PC-3 (cell line): ENCODE measurements at regions not wholly inside any gene's neighbourhood (a gene's known extent, or its start where the extent isn't known, plus 50 kb on each side); places are given as distances from the start of the nearest gene placed in this dataset.

Experiments used
- ATAC-seq: fragments of 200-7000 bp; cut with Tn5 transposase; 2 replicates; pipeline ENCODE4 v1.9.1; 2020; ENCODE audit warnings: mild to moderate bottlenecking, moderate library complexity
- BruUV-seq: library from RNA; stranded (reverse); fragments of 400-500 nt; replicated peaks from 2 replicates; lab custom pipeline; 2021; lab: Mats Ljungman, UMichigan
- CTCF ChIA-PET: fragments of 300-600 bp; sonication (Branson Sonifier 250); formaldehyde crosslinking; loops from one replicate; lab custom pipeline; 2022; ENCODE audit warnings: antibody characterized with exemption; lab: Charles Lee
- POLR2A ChIA-PET: fragments of 300-600 bp; sonication (Branson Sonifier 250); formaldehyde crosslinking; loops from one replicate; lab custom pipeline; 2022; ENCODE audit warnings: antibody characterized with exemption; ENCODE audit not compliant: unreplicated experiment; lab: Charles Lee
- DNase-seq: peaks from one replicate; pipeline ENCODE4 v3.0.0-alpha.2; 2015
- H2AFZ ChIP-seq: fragments of 300-600 bp; sonication (generic); 2 replicates; pipeline ENCODE4 v1.6.0; 2016; ENCODE audit warnings: antibody characterized with exemption, low read length
- H3F3A ChIP-seq: fragments of 300-600 bp; sonication (generic); one replicate; pipeline ENCODE4 v1.6.0; 2017; ENCODE audit warnings: antibody characterized with exemption, low read length, control low read depth, mild to moderate bottlenecking; ENCODE audit not compliant: unreplicated experiment
- H3K27ac ChIP-seq: fragments of 300-600 bp; sonication (generic); 2 replicates; pipeline ENCODE4 v1.5.1; 2016; ENCODE audit warnings: mild to moderate bottlenecking, low read length
- H3K27me3 ChIP-seq: fragments of 300-600 bp; sonication (generic); 2 replicates; pipeline ENCODE4 v1.6.1; 2016; ENCODE audit warnings: low read length, mixed read lengths
- H3K36me3 ChIP-seq: fragments of 300-600 bp; sonication (generic); 2 replicates; pipeline ENCODE4 v1.6.1; 2016; ENCODE audit warnings: low read depth, mixed run types, low read length, mixed read lengths
- H3K4me1 ChIP-seq: fragments of 300-600 bp; sonication (generic); 2 replicates; pipeline ENCODE4 v1.5.1; 2016; ENCODE audit warnings: low read length; ENCODE audit not compliant: insufficient read depth
- H3K4me2 ChIP-seq: fragments of 300-600 bp; sonication (generic); 2 replicates; pipeline ENCODE4 v1.6.0; 2016; ENCODE audit warnings: low read length
- H3K4me3 ChIP-seq: fragments of 300-600 bp; sonication (generic); 2 replicates; pipeline ENCODE4 v1.5.1; 2016; ENCODE audit warnings: mild to moderate bottlenecking, low read length, mixed read lengths
- H3K79me2 ChIP-seq: fragments of 300-600 bp; sonication (generic); 2 replicates; pipeline ENCODE4 v1.6.1; 2017; ENCODE audit warnings: low read length, mixed read lengths
- H3K9ac ChIP-seq: fragments of 300-600 bp; sonication (generic); 2 replicates; pipeline ENCODE4 v1.6.0; 2016; ENCODE audit warnings: mild to moderate bottlenecking, low read length
- H3K9me2 ChIP-seq: fragments of 300-600 bp; sonication (generic); replicated peaks from 2 replicates; pipeline ENCODE4 v1.6.1; 2016; ENCODE audit warnings: mixed run types, low read length, mixed read lengths
- H3K9me3 ChIP-seq: fragments of 300-600 bp; sonication (generic); 2 replicates; pipeline ENCODE4 v1.6.1; 2016; ENCODE audit warnings: low read length, mixed read lengths
- H4K20me1 ChIP-seq: fragments of 300-600 bp; sonication (generic); 2 replicates; pipeline ENCODE4 v1.6.1; 2016; ENCODE audit warnings: low read length, mixed read lengths
- CTCF ChIP-seq: fragments of 300-600 bp; sonication (generic); conservative IDR thresholded peaks from 2 replicates; pipeline ENCODE4 v1.5.1; 2017; ENCODE audit warnings: antibody characterized with exemption, low read depth, mild to moderate bottlenecking, low read length
- EZH2 ChIP-seq: fragments of 300-600 bp; sonication (generic); IDR thresholded peaks from one replicate; pipeline ENCODE4 v1.6.1; 2017; ENCODE audit warnings: antibody characterized with exemption, mild to moderate bottlenecking, low read length; ENCODE audit not compliant: unreplicated experiment
- EZH2phosphoT487 ChIP-seq: fragments of 300-600 bp; sonication (generic); IDR thresholded peaks from 2 replicates; pipeline ENCODE4 v1.6.1; 2018; ENCODE audit warnings: mild to moderate bottlenecking, antibody characterized with exemption, low read length, borderline replicate concordance
- intact Hi-C: fragments of 100-400 bp; cut with micrococcal nuclease; formaldehyde crosslinking; loops from 2 replicates; pipeline ENCODE4 v1.9.0; 2023

- Histone ChIP-seq H3F3A (no peaks in the 10 kb centered on the region), H3K9ac (no peak overlapping the region), H4K20me1 (no peaks in the 10 kb centered on the region), H3K9me3 (no peaks in the 10 kb centered on the region), H3K9me2 (no peaks in the 10 kb centered on the region), H3K27ac (no peak overlapping the region), H3K4me1 (no peaks in the 10 kb centered on the region), H2AFZ (no peak overlapping the region), H3K36me3 (no peaks in the 10 kb centered on the region), H3K4me3 (no peak overlapping the region), H3K79me2 (no peaks in the 10 kb centered on the region), H3K4me2 (no peak overlapping the region), H3K27me3 (no peaks in the 10 kb centered on the region)
- intact Hi-C loops: no loop called here
- DNase-seq (no peak), ATAC-seq (no peak)
- TF ChIP-seq CTCF (no peak), EZH2phosphoT487 (no peak), EZH2 (no peak)
- ChIA-PET POLR2A (no interaction called here), CTCF (no interaction called here)
- BruUV-seq: no TSS peak
Measured at GRCh38 chr4:123659262-123659661, 262.7 kb downstream of the SPRY1 start.

DNA sequence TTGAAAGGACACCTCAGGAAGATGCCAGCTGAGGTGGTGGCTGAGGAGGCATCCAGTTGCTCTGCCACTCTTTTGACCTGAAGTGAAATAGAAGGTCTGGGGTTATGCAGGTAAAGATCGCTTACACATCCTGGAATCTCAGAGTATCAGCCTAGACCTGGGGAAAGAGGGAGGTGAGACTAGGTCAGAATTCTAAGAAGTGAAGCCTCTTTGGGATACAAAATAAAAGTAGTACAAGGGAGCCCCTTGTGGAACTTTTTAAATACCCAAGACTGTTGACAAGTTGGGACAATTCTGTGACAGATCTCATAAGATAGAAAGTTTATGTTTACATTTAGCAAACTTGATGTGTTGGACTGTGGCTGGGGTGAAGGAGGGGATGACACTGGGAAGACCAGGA lies 263.1 kb downstream of the SPRY1 start:
- DNase-seq (peak; percentile 54), ATAC-seq (peak; percentile 59; the same call in 1 of the 2 replicates)
- no peak overlapping the region for H3K4me2 ChIP-seq
- H3K4me1 ChIP-seq: no peaks in the 10 kb centered on the region
- H3K27me3 ChIP-seq: no peaks in the 10 kb centered on the region
- H3F3A ChIP-seq: no peaks in the 10 kb centered on the region
- ChIA-PET CTCF (no interaction called here), POLR2A (no interaction called here)
- no peak overlapping the region for H2AFZ ChIP-seq
- intact Hi-C loops: loop anchor here (2.0 to 5.0 kb wide), 7 partner anchors 97 to 603 kb away; partner anchors contain the start of gene SPRY1
- TF ChIP-seq EZH2phosphoT487 (no peak), EZH2 (no peak), CTCF (peak; percentile 61)
- H3K9me2 ChIP-seq: no peaks in the 10 kb centered on the region
- H3K9ac ChIP-seq: no peak overlapping the region
- no peaks in the 10 kb centered on the region for H3K79me2 ChIP-seq
- H3K9me3 ChIP-seq: no peaks in the 10 kb centered on the region
- no peaks in the 10 kb centered on the region for H3K36me3 ChIP-seq
- no TSS peak for BruUV-seq
- H3K4me3 ChIP-seq: no peak overlapping the region
- no peak overlapping the region for H3K27ac ChIP-seq
- no peaks in the 10 kb centered on the region for H4K20me1 ChIP-seq

DNA sequence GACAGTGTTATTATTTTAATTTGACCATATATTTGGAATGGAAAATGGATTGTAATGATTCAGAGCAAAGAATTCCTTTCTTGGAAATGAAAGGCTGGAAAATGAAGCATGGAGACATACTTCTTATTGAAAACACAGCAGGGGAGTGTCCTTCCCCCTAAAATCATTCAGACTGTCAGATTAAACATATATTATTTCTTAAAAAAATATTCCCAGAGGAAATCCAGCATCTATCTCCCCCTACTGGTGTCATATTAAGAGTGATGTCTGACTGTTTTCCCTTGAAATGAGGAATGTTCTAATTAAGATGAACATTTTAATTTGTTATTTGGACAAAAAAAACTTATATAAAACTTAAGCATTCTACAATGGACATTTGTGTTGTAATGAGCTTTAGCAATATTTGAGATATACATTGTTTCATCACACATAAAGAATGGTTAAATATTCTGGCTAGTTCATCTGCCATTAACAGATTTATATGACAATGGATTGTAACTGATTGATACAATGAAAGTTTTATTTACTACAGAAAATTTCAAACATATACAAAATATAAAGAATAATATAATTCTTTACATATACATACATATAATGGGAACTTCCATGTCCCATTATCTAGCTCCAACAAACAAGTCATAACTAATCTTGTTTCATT lies 264.6 kb downstream of the SPRY1 start:
- BruUV-seq: no TSS peak
- Histone ChIP-seq H3K36me3 (no peaks in the 10 kb centered on the region), H3F3A (no peaks in the 10 kb centered on the region), H3K4me3 (no peak overlapping the region), H3K9me2 (no peaks in the 10 kb centered on the region), H4K20me1 (no peaks in the 10 kb centered on the region), H3K9me3 (no peaks in the 10 kb centered on the region), H3K27ac (no peak overlapping the region), H3K27me3 (no peaks in the 10 kb centered on the region), H3K4me2 (no peak overlapping the region), H2AFZ (no peak overlapping the region), H3K4me1 (no peaks in the 10 kb centered on the region), H3K9ac (no peak overlapping the region), H3K79me2 (no peaks in the 10 kb centered on the region)
- intact Hi-C loops: loop anchor here (1.0 to 5.0 kb wide), 9 partner anchors 73 to 601 kb away; partner anchors contain the start of gene SPRY1
- DNase-seq (peak; percentile 56), ATAC-seq (no peak)
- CTCF ChIA-PET: interaction anchor here (1.0 kb wide), 1 partner anchor 261 kb away, joined by 3 read pairs; no protein-coding TSS in a partner anchor
- TF ChIP-seq EZH2phosphoT487 (no peak), CTCF (peak; percentile 65), EZH2 (no peak)
- POLR2A ChIA-PET: no interaction called here
